Germinal center (tissue), 1 donor: ENCODE measurements at regions not wholly inside any gene's neighbourhood (a gene's known extent, or its start where the extent isn't known, plus 50 kb on each side); places are given as distances from the start of the nearest gene placed in this dataset.

Experiments used
- DNase-seq: peaks from one replicate; pipeline ENCODE4 v3.0.0; 2012; ENCODE audit warnings: mixed read lengths, low spot score

- DNase-seq, result no peak
Observed at GRCh38 chr10:91137822-91138221, 82.6 kb upstream of the PCGF5 start.

- no peak for DNase-seq
Observed at GRCh38 chr10:91140995-91141549, 79.4 kb upstream of the PCGF5 start.

GRCh38 chr10:91144961-91145360 is 75.5 kb upstream of the PCGF5 start:
- no peak for DNase-seq

GRCh38 chr10:91146146-91146545 is 74.3 kb upstream of the PCGF5 start:
- no peak for DNase-seq

GRCh38 chr10:91149550-91149949 is 70.9 kb upstream of the PCGF5 start:
- DNase-seq, result no peak

- DNase-seq, result no peak
Observed at GRCh38 chr10:91150631-91151030, 69.8 kb upstream of the PCGF5 start.

GRCh38 chr10:91153508-91153907 is 67.0 kb upstream of the PCGF5 start:
- DNase-seq, result no peak

- no peak for DNase-seq
Observed at GRCh38 chr10:91154842-91155241, 65.6 kb upstream of the PCGF5 start.

- DNase-seq, result no peak
Observed at GRCh38 chr10:91156196-91156595, 64.3 kb upstream of the PCGF5 start.

GRCh38 chr10:91159254-91159783 is 61.1 kb upstream of the PCGF5 start:
- no peak for DNase-seq

GRCh38 chr10:91162050-91162494 is 58.4 kb upstream of the PCGF5 start:
- no peak for DNase-seq

GRCh38 chr10:91162495-91163268 is 57.8 kb upstream of the PCGF5 start:
- peak; percentile 79 for DNase-seq

GRCh38 chr10:91163269-91163868 is 57.1 kb upstream of the PCGF5 start:
- peak; percentile 75 for DNase-seq

GRCh38 chr10:91163869-91164474 is 56.5 kb upstream of the PCGF5 start:
- peak; percentile 36 for DNase-seq

GRCh38 chr10:91164520-91165065 is 55.9 kb upstream of the PCGF5 start:
- no peak for DNase-seq

GRCh38 chr10:91167406-91167805 is 53.1 kb upstream of the PCGF5 start:
- no peak for DNase-seq

GRCh38 chr10:91170418-91170817 is 50.0 kb upstream of the PCGF5 start:
- DNase-seq, result no peak
